ENCODE measurements at regions not wholly inside any gene's neighbourhood (a gene's known extent, or its start where the extent isn't known, plus 50 kb on each side); places are given as distances from the start of the nearest gene placed in this dataset.

- no peak for DNase-seq (ENCODE audit: low read depth in 2 of 2)
These were observed 100.2 kb downstream of the GGTLC2 start for GRCh38 chr22:22744412-22745224.

DNA sequence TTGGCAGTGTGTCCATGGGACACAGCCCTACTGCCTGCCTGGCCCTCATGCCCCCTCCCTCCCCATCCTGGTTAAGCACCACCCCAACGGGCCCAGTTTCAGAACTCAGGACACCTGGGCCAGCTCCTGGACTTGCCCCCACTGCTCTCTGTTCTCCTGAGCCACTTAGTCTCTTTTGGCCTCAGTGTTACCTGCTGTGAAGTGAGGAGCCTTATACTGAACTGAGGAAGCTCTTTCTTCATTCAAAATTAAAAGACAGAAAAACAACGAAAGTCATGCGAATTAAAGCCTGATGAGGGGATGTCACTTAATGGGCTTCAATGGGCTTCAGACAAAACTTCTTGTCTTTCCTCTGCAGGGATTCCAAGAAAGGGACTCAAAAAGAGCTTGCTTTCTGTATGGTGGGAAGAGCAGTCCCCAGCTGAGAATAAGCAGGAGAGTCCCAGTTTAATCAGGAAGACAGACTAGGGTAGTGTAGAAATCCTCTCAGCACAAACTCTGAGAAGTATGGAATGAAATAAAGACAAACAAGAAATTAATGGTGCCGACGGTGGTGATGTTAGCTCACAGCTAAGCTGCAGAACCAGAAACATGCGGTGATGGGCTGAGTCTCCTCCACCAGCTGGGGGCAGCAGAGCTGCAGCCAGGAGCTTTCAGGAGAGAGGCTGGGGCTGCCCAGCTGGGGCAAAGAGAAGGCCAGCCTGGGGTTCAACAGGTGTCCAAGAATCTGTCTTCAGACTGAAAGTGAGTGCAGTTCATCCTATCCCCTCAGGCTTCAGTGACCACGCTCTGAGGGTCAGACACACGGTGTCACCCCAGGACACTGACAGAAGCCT, 101.0 kb downstream of the GGTLC2 start:
- DNase-seq (ENCODE audit: low read depth in 2 of 2), result peak in 1 of 2 donors; percentile 26

DNA sequence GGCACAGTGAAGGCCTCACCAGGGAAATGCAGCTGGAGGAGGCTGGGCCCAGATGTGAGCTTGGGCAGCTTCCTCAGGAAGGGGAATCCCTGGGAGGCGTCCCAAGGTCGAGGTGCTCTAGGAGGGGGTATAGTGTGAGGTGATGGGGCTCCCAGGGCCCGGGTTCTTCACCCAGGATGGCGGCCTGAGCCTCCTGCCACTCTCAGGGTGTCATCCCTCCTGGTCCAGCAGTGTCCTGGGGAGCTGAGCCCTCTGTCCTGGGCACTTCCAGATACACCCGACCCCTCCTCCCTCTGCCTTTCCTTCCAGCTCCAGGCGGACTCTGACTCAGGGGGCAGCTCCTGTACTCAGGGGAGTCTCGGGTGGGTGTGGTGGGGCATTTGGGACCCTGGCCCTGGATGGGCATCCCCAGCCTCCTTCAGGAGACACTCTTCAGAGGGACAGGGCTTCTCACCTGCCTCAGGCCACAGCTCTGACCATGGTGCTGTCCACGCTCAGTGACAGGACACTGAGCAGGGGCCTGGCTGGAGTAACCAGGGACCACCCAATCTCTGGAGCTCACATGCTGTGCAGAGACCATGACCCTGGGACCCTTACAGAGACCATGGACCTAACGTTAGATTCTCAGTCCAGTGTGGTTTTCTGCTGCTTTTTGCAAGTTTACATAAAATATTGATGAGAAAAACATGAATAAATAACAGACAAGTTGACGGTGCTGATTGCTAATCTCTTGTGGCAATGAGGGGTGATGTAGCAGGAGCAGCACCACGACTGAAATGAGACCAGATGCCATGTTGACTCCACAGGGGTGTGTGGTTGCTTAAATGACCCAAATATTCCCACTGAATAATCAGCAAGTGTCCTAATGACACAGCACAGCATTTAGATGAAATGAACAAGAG, 101.9 kb downstream of the GGTLC2 start:
- DNase-seq (ENCODE audit: low read depth in 2 of 2), result no peak

DNA sequence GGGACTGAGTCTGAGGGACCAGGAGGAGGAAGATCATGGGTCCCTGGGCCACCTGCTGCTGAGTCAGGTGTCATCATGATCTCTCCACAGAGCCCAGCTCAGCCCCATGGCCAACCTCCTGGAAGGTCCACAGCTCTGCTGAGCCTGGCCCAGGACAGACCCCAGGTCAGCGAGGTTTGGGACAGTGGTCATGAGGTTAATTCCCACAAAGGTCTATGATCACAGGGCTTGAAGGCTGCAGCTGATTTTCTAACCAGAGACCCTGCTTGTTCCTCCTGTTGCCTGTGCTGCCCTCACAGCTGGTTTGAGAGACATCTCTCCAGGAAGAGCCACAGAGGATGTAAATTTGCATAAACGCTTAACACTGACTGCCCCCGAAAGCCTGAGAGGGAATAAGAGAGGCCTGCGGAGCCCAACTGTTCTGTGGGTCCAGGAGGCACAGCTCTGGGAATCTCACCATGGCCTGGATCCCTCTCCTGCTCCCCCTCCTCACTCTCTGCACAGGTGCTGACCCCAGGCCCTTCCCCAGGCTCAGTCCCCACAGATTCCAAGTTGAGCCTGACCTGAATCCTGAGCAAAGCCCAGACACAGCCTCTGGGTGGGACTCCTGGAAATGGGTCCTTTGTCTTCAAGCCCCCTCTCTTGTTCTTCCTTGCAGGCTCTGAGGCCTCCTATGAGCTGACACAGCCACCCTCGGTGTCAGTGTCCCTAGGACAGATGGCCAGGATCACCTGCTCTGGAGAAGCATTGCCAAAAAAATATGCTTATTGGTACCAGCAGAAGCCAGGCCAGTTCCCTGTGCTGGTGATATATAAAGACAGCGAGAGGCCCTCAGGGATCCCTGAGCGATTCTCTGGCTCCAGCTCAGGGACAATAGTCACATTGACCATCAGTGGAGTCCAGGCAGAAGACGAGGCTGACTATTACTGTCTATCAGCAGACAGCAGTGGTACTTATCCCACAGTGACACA, 102.8 kb downstream of the GGTLC2 start:
- no peak for DNase-seq (ENCODE audit: low read depth in 2 of 2)

DNA sequence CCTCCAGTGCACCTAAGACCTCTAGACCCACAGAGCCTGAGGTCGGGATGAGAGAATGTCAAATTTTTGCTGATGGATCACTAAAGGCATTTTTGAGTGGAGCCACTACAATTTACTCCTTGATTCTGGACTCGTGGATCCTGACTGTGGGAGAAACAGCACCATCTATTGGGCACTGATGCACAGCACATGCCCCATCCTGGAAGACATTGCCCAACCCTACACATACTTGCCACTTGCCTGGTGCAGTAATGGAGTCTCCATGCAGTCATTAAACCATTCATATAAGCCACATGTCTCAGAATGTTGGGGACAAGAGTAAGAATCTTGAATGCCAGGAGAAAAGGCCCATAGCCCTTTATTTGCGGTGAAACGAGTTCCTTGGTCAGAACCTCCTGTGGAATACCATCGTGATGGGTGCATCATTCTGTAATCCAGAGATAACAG, 103.9 kb downstream of the GGTLC2 start:
- no peak for DNase-seq (ENCODE audit: low read depth in 2 of 2)

DNA sequence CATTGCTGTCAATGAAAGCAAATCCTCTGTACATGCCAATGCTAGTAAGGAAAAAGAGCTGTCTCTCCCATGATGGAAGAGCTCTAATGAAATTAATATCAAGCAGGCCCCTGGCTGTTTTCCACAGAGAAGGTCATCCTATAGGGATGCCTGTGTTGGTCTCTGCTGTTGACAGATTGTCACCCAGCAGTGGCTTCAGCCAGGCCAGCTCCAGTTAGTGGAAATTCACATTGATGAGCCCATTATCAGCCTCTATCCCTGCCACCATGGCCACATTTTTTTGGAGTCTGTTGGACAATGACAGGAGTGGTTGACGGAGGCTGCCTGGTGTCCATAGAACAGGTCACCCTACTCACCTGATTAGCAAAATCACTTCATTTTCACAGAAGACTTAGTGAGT, 104.3 kb downstream of the GGTLC2 start:
- DNase-seq (ENCODE audit: low read depth in 2 of 2), result no peak

DNA sequence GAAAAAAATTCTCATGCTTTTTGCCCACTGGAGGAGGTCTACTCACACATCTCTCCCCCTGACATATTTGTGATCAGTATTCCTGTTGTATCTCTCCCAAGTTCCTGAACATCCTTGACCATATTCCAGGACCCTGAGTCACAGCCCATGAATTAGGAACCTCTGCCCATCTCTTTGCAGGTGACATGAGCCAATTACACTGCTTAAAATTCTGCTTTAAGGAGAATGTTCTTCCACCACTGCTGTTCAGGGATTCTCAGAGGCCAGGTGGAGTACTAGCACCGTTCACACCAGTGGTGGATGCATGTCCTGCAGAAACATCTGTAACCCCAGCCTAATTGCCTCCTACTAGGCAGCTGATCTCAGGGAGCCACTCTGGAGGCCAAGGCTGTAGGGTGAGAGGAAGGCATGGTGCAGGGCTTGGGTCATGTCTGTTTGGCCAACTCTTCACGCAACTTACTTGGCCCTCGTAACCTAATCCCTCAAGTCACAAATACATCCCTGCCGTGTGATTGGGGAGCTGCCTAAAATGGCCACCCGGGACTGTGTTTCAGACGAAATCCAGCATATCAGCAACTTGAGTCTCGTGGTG, 104.8 kb downstream of the GGTLC2 start:
- DNase-seq (ENCODE audit: low read depth in 2 of 2), result no peak

DNA sequence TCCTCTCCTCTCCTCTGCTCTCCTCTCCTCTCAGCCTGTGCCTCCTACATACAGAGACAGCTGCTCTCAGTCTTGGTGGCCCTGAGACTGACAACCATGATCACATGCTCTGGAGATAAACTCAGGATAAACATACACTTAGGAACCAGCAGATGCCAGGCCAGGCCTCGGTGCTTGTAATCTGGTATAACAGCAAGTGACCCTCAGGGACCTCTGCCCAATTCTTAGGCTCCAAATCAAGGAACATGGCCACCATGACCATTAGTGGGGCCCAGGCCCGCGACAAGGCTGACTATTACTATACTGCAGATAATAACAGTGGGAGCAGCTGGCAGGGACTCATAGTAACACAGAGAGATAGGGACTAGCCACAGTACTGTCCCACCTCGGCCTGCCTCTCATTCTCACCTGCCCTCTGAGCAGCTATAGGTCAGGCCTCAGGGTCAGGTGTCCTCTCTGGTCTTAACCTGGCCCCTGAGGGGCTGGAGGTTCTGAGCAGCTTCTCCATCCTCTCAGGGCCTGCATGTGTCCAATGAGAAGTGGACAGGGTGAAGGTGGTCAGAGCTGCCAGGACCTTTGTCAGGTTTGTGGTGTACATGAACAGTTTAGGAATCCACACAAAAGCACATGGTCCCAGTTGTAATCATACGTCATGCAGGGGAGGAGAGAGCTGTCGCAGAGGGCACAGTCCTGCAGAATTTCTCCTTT, 106.1 kb downstream of the GGTLC2 start:
- DNase-seq (ENCODE audit: low read depth in 2 of 2), result no peak

DNA sequence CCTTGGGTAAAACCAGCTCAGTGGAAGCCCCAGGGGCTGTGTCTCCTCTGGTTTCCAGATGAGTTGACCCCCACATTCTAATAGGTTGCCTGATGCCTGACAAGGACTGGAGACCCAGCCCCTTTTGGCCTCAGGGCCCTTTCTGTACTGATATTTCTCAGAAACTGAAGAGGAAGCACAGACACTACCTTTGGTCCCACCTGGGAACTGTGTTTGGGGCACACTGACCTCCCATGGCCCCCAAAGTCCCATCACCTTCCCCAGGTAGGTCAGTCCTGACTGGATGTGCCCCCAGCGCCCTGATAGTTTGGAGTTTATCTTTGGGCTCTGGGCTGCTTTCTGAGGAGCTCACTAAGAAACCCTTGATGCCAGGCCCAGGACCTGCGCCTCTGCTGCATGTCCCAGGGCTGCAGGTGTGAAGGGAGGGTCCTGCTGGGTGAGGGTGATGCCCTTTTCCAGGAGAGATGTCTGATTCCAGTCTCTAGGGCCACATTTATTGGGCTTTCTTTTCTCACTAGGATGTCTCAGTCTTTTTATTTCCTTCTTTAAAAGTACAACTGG, 106.7 kb downstream of the GGTLC2 start:
- DNase-seq (ENCODE audit: low read depth in 2 of 2), result no peak

DNA sequence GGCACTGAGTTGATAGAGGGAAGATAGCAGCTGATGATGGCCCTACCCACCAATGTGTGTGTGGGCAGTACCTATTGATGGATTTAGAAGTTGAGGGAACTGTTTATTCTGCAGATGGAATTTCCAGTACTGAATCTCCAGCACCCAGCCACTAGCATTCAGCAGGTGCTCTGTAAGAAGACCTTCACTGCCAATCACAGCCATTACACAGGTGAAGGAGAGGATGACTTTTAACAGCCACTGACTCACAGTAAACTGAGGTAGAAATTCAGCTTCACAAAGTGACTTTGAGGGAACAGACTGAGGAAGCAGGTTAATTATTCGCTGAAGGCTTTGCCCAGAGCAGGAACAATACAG, 107.8 kb downstream of the GGTLC2 start:
- no peak for DNase-seq (ENCODE audit: low read depth in 2 of 2)

GRCh38 chr22:22752556-22753477, 108.4 kb downstream of the GGTLC2 start:
- no peak for DNase-seq (ENCODE audit: low read depth in 2 of 2)

DNA sequence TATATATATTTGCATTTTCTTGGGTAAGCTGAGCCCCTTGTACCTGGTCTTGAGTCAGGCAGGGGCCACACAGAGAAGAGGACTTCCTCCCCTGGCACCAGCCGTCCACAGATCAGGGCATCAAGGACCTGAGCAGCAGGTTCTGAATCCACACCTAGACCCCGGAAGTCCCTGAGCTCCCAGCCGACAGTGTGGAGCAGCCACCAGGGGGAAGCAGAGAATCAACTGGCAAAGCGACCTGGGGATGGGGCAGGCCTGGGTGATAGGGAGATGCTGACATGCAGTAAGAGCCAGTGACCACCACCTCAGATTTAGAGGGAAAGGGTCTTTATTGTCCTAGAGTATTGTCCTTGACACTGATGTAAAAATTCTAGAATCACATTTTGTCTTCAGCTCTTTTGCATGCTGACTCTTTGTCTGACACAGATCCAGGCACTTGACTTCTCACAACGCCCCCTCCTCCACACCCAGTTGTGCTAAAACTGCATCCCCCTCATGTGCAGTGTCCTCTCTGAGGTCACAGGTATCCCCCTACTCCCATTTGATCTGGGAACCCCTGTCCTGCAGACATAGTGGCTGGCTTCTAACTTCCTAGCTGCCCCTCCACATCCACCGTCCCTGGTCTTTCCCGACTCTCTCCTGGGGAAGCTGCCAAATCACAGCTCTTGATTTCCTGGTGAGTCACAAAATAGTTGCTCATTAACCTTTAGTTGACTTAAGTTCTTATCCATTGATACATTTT, 109.3 kb downstream of the GGTLC2 start:
- peak; percentile 55 to 65 for DNase-seq (ENCODE audit: low read depth in 2 of 2)

- DNase-seq (ENCODE audit: low read depth in 2 of 2), result no peak
These were observed 109.8 kb downstream of the GGTLC2 start for GRCh38 chr22:22754268-22754657.

DNA sequence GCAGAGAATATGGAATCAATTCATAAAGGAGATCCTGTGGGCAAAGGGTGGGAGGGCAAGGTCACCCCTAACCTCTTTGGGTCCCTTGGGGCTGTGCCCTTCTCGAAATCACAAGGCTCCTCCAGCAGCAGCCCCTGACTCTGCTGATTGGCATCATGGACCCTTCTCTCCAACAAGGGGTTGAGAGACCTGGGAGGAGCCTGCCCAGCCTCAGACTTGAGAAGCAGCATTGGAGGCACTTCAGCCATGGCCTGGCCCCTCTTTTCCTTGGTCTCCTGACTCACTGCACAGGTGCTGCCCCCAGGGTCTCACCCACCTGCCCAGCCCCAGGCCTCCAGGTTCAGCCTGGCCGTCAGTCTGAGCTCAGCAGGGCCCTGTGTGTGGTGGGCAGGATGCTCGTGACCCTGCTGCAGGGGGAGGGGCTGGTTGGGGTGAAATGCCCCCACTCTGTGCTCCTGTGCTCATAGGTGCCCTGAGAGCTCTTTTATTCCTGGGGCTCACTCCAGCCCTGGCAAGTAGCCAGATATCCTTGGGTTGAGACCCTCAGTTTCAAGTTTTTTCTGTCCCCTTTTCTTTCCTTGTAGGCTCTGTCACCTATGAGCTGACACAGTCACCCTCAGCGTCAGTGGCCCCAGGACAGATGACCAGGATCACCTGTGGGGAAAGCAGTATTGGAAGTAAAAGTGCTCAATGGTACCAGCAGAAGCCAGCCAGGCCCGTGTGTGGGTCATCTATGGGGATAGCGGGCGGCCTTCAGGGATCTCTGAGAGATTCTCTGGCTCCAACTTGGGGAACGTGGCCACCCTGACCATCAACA, 110.8 kb downstream of the GGTLC2 start:
- DNase-seq (ENCODE audit: low read depth in 2 of 2), result no peak

DNA sequence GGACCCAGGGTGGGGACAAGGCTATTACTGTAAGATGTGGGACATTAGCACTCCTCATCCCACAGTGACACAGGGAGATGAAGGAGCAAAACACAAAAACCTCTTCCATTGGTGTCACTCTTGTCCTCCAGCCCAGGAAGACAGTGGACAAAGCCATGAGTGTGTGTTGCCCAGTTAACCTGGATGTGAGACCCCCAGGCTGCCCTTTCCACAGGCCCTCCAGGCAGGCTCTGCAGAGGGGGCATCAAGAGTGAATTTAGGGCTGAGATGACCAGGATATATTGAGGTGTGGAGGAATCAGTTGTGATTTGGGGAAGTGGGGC, 111.3 kb downstream of the GGTLC2 start:
- no peak for DNase-seq (ENCODE audit: low read depth in 2 of 2)

DNA sequence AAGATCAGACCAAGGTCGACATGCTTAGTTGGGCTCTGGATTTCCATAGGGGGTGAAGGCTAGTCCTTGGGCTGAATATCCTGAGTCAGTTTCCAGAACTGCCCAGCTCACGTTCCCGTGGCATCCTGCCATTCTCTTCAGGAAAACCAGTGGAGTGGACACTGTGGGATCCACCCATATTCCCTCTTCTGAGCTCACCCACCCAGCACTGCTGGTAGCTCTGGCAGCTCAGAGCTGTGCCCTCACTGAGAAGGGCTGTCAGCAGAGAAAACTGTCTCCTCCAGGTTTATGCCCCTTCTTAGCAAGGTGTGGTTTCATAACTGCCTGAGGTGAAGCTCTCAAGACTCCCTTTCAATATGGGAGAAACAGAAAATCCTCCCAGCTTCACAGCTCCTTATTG, 111.7 kb downstream of the GGTLC2 start:
- no peak for DNase-seq (ENCODE audit: low read depth in 2 of 2)

Data from stimulated activated CD8-positive, alpha-beta memory T cell treated with anti-CD3 and anti-CD28 coated beads, Interleukin-7, amount 100 ng/mL, for 4 hours (primary cell).